C4-2B (cell line): ENCODE measurements at regions not wholly inside any gene's neighbourhood (a gene's known extent, or its start where the extent isn't known, plus 50 kb on each side); places are given as distances from the start of the nearest gene placed in this dataset.

Experiments used
- CTCF ChIP-seq: fragments of 450-650 bp; conservative IDR thresholded peaks from 2 replicates; pipeline ENCODE4 v1.5.1; 2017; ENCODE audit warnings: mild to moderate bottlenecking
- ZFX ChIP-seq: fragments of 450-650 bp; IDR thresholded peaks from 2 replicates; pipeline ENCODE4 v1.6.1; 2017

DNA sequence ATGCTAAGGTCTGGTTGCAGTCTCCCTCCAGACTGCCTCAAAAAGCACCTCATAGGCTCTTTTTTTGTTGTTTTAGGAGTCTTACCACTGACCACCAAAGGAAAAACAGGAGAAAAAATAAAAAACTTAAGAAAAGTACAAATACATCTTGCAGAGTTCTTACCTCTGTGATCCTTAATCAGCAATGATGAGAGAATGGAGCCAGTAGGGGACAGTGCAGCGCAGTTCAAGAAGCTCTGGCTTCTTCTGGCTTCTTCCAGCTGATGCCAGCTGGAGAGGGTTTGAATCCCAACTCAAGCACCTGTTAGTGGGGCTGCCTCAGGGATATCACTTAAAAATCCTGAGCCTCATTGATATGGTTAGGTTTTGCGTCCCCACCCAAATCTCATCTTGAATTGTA is 223.3 kb upstream of the ISX start:
- peak; percentile 37 for TF ChIP-seq CTCF
- TF ChIP-seq ZFX = no peak
